Astrocyte (in vitro differentiated cells and primary cell): ENCODE measurements at regions not wholly inside any gene's neighbourhood (a gene's known extent, or its start where the extent isn't known, plus 50 kb on each side); places are given as distances from the start of the nearest gene placed in this dataset.

Experiments
- DNase-seq: peaks from one replicate; pipeline ENCODE4 v3.0.0-alpha.2; 2010; ENCODE audit warnings: low read depth
- FAIRE-seq: peaks from 2 replicates; lab custom pipeline; 2011; peaks lifted over from hg19 to GRCh38; lab: Jason Lieb, UNC
- H2AFZ ChIP-seq: 2 replicates; pipeline ENCODE4 v1.6.0; 2012; ENCODE audit warnings: low read depth, low read length, inconsistent platforms
- H3K27ac ChIP-seq: 2 replicates; pipeline ENCODE4 v1.5.1; 2011; ENCODE audit warnings: low read depth, low read length, inconsistent platforms
- H3K27me3 ChIP-seq: 2 replicates; pipeline ENCODE4 v1.6.0; 2011; ENCODE audit warnings: low read length, inconsistent platforms; ENCODE audit not compliant: insufficient read depth
- H3K36me3 ChIP-seq: 2 replicates; pipeline ENCODE4 v1.5.1; 2011; ENCODE audit warnings: low read length, inconsistent platforms; ENCODE audit not compliant: insufficient read depth
- H3K4me1 ChIP-seq: 2 replicates; pipeline ENCODE4 v1.5.1; 2011; ENCODE audit warnings: low read length, inconsistent platforms; ENCODE audit not compliant: insufficient read depth
- H3K4me2 ChIP-seq: 2 replicates; pipeline ENCODE4 v1.6.0; 2012; ENCODE audit warnings: low read length, inconsistent platforms
- H3K4me3 ChIP-seq: 2 replicates; pipeline ENCODE4 v1.5.1; 2011; ENCODE audit warnings: low read depth, mild to moderate bottlenecking, low read length, inconsistent platforms; ENCODE audit not compliant: insufficient read depth
- H3K79me2 ChIP-seq: 2 replicates; pipeline ENCODE4 v1.6.0; 2012; ENCODE audit warnings: mild to moderate bottlenecking, low read length, inconsistent platforms; ENCODE audit not compliant: insufficient read depth
- H3K9ac ChIP-seq: 2 replicates; pipeline ENCODE4 v1.6.0; 2012; ENCODE audit warnings: mild to moderate bottlenecking, low read length, inconsistent platforms
- H3K9me3 ChIP-seq: 2 replicates; pipeline ENCODE4 v1.5.1; 2012; ENCODE audit warnings: low read depth, mild to moderate bottlenecking, low read length, inconsistent platforms; ENCODE audit not compliant: insufficient read depth
- H4K20me1 ChIP-seq: 2 replicates; pipeline ENCODE4 v1.6.0; 2012; ENCODE audit warnings: low read length, inconsistent platforms; ENCODE audit not compliant: insufficient read depth
- H3K27ac Mint-ChIP-seq: one replicate; pipeline ENCODE4 v1.8.0; 2021; ENCODE audit warnings: mild to moderate bottlenecking, mixed read lengths; ENCODE audit not compliant: unreplicated experiment
- H3K27me3 Mint-ChIP-seq: one replicate; pipeline ENCODE4 v1.8.0; 2021; ENCODE audit warnings: low read depth, mixed read lengths; ENCODE audit not compliant: unreplicated experiment
- H3K36me3 Mint-ChIP-seq: one replicate; pipeline ENCODE4 v1.8.0; 2021; ENCODE audit warnings: low read depth, mixed read lengths; ENCODE audit not compliant: unreplicated experiment
- H3K4me1 Mint-ChIP-seq: one replicate; pipeline ENCODE4 v1.8.0; 2021; ENCODE audit warnings: low read depth, mixed read lengths; ENCODE audit not compliant: unreplicated experiment
- H3K4me3 Mint-ChIP-seq: one replicate; pipeline ENCODE4 v1.8.0; 2021; ENCODE audit warnings: mild to moderate bottlenecking, moderate library complexity, mixed read lengths; ENCODE audit not compliant: unreplicated experiment
- H3K9me3 Mint-ChIP-seq: one replicate; pipeline ENCODE4 v1.8.0; 2021; ENCODE audit warnings: mild to moderate bottlenecking, mixed read lengths; ENCODE audit not compliant: unreplicated experiment
- CTCF ChIP-seq: IDR thresholded peaks from 2 replicates; pipeline ENCODE4 v1.5.1; 2011; ENCODE audit warnings: low read depth, mild to moderate bottlenecking, inconsistent platforms, low read length, moderate library complexity; ENCODE audit not compliant: insufficient read depth
- EZH2 ChIP-seq: IDR thresholded peaks from 2 replicates; pipeline ENCODE4 v1.6.1; 2012; ENCODE audit warnings: mild to moderate bottlenecking, low read length, inconsistent platforms; ENCODE audit not compliant: insufficient read depth

DNA sequence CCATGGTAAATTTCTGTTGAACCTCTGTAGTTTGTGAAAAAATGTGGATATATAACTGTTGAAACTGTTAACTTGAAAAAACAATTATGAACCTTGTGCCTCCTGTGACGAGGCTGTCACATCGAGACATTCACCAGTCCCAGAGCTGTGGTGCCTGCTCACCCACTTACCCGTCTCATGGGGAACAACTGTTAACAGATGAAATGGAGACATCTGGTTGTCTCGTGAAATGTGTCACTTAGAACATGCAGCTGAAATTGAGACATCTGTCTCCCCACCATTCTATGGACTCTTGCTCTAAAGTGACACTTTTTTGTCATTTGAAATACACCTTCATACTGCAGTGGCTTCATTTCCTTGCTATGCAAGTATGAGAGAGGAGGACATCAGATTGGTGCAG is 240.6 kb downstream of the GXYLT1 start:
- Histone ChIP-seq H2AFZ (no peak overlapping the region), H3K27me3 (no peaks in the 10 kb centered on the region), H3K9ac (no peak overlapping the region), H3K4me3 (no peak overlapping the region), H3K9me3 (no peaks in the 10 kb centered on the region), H3K4me1 (no peaks in the 10 kb centered on the region), H3K36me3 (no peaks in the 10 kb centered on the region), H3K4me2 (no peak overlapping the region), H3K79me2 (no peaks in the 10 kb centered on the region), H4K20me1 (no peaks in the 10 kb centered on the region), H3K27ac (no peak overlapping the region)
- Mint-ChIP-seq H3K4me3 (no peak overlapping the region), H3K27ac (no peak overlapping the region), H3K27me3 (no peaks in the 10 kb centered on the region), H3K36me3 (no peaks in the 10 kb centered on the region), H3K9me3 (peaks cover 3% of the 10 kb centered on the region), H3K4me1 (no peaks in the 10 kb centered on the region)
- TF ChIP-seq CTCF (no peak), EZH2 (no peak)
- no peak for FAIRE-seq
- DNase-seq, result no peak

- Mint-ChIP-seq H3K36me3 (no peaks in the 10 kb centered on the region), H3K4me1 (no peaks in the 10 kb centered on the region), H3K4me3 (no peak overlapping the region), H3K27ac (no peak overlapping the region), H3K27me3 (no peaks in the 10 kb centered on the region), H3K9me3 (no peaks in the 10 kb centered on the region)
- Histone ChIP-seq H3K4me3 (no peak overlapping the region), H3K79me2 (no peaks in the 10 kb centered on the region), H3K4me1 (no peaks in the 10 kb centered on the region), H3K9me3 (no peaks in the 10 kb centered on the region), H2AFZ (no peak overlapping the region), H4K20me1 (no peaks in the 10 kb centered on the region), H3K27me3 (no peaks in the 10 kb centered on the region), H3K9ac (no peak overlapping the region), H3K36me3 (no peaks in the 10 kb centered on the region), H3K4me2 (no peak overlapping the region), H3K27ac (no peak overlapping the region)
- DNase-seq (no peak), FAIRE-seq (no peak)
- TF ChIP-seq EZH2 (no peak), CTCF (no peak)
Observed at GRCh38 chr12:41903014-41903708, 241.5 kb downstream of the GXYLT1 start.

DNA sequence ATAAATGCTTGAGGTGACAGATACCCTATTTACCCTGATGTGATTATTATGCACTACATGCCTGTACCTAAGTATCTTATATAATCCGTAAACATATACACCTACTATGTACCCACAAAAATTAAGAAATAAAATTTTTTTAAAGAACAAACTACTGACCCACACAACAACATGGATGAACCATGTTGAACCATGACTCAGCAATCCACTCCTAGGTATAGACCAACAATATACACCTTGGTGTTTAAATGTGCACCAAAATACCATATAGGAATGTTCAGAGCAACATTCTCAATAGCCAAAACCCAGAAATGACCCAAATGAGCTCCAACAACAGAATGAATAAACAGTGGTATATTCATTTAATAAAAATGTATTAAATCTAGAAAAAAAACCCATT is 245.1 kb downstream of the GXYLT1 start:
- Histone ChIP-seq H3K4me3 (no peak overlapping the region), H3K9me3 (no peaks in the 10 kb centered on the region), H3K79me2 (no peaks in the 10 kb centered on the region), H3K4me1 (no peaks in the 10 kb centered on the region), H3K9ac (no peak overlapping the region), H2AFZ (no peak overlapping the region), H3K27me3 (no peaks in the 10 kb centered on the region), H3K36me3 (no peaks in the 10 kb centered on the region), H4K20me1 (no peaks in the 10 kb centered on the region), H3K4me2 (no peak overlapping the region), H3K27ac (no peak overlapping the region)
- Mint-ChIP-seq H3K36me3 (no peaks in the 10 kb centered on the region), H3K27ac (no peak overlapping the region), H3K4me3 (no peak overlapping the region), H3K4me1 (peaks cover 1% of the 10 kb centered on the region), H3K9me3 (no peaks in the 10 kb centered on the region), H3K27me3 (no peaks in the 10 kb centered on the region)
- FAIRE-seq, result no peak
- DNase-seq, result no peak
- TF ChIP-seq EZH2 (no peak), CTCF (no peak)
